Fibroblast of the aortic adventitia (primary cell): ENCODE measurements at regions not wholly inside any gene's neighbourhood (a gene's known extent, or its start where the extent isn't known, plus 50 kb on each side); places are given as distances from the start of the nearest gene placed in this dataset.

Experiments used
- DNase-seq: peaks from one replicate; pipeline ENCODE4 v3.0.0-alpha.2; 2010; ENCODE audit warnings: low read depth
- H3K4me3 ChIP-seq: 2 replicates; pipeline ENCODE4 v1.5.1; 2011; ENCODE audit warnings: low read depth, mild to moderate bottlenecking, control low read depth, low read length, moderate library complexity
- CTCF ChIP-seq: IDR thresholded peaks from 2 replicates; pipeline ENCODE4 v1.5.1; 2011; ENCODE audit warnings: mild to moderate bottlenecking, low read length, control low read depth, inconsistent platforms; ENCODE audit not compliant: insufficient read depth

DNA sequence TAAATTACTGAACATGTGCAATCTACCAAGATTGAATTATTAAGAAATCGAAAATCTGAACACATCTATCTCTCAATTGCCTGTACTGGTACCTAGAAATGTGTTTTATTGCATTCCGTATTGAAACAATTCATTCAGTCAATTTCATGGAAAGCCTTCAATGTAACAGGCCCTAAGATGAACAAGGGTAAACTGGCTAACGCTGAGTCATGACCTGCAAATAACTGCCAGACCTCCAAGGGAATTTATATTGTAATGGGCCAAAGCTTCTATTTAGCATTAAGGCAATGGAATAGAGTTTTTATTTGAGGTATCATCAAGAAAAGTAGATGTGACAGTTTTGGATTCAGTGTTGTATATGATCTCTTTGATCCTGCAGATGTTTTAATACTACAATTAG is 49.9 kb upstream of the CD36 start:
- peak; percentile 40 for DNase-seq
- TF ChIP-seq CTCF: no peak
- H3K4me3 ChIP-seq: no peak overlapping the region
